Mesothelial cell of epicardium (in vitro differentiated cells): ENCODE measurements at regions not wholly inside any gene's neighbourhood (a gene's known extent, or its start where the extent isn't known, plus 50 kb on each side); places are given as distances from the start of the nearest gene placed in this dataset.

Experiments
- DNase-seq, 2 experiments: peaks; one replicate each; pipeline ENCODE4 v3.0.0; 2021; ENCODE audit warnings: low spot score in 2 of 2; ENCODE audit not compliant: unreplicated experiment in 2 of 2
- H3K27ac Mint-ChIP-seq: 2 replicates; pipeline ENCODE4 v1.8.0; 2021; ENCODE audit warnings: mixed read lengths
- H3K27me3 Mint-ChIP-seq: 2 replicates; pipeline ENCODE4 v1.8.0; 2021; ENCODE audit warnings: low read depth, mixed read lengths
- H3K36me3 Mint-ChIP-seq: 2 replicates; pipeline ENCODE4 v1.8.0; 2021; ENCODE audit warnings: mixed read lengths
- H3K4me1 Mint-ChIP-seq: 2 replicates; pipeline ENCODE4 v1.8.0; 2021; ENCODE audit warnings: mixed read lengths
- H3K4me3 Mint-ChIP-seq: 2 replicates; pipeline ENCODE4 v1.8.0; 2021; ENCODE audit warnings: mild to moderate bottlenecking, moderate library complexity, mixed read lengths
- H3K9me3 Mint-ChIP-seq: 2 replicates; pipeline ENCODE4 v1.8.0; 2021; ENCODE audit warnings: mixed read lengths
- CTCF ChIP-seq: fragments of 200-600 bp; sonication (generic); IDR thresholded peaks from one replicate; pipeline ENCODE4 v1.5.0; 2021; ENCODE audit warnings: antibody characterized with exemption; ENCODE audit not compliant: unreplicated experiment

GRCh38 chr13:26816881-26817280 is 56.3 kb upstream of the GPR12 start:
- Mint-ChIP-seq H3K36me3 (no peaks in the 10 kb centered on the region), H3K4me1 (peaks cover 2% of the 10 kb centered on the region), H3K9me3 (no peaks in the 10 kb centered on the region), H3K4me3 (no peak overlapping the region), H3K27ac (no peak overlapping the region), H3K27me3 (peaks cover 18% of the 10 kb centered on the region)
- no peak for TF ChIP-seq CTCF
- no peak for DNase-seq

GRCh38 chr13:26813980-26814348 is 53.4 kb upstream of the GPR12 start:
- Mint-ChIP-seq H3K36me3 (no peaks in the 10 kb centered on the region), H3K4me3 (no peak overlapping the region), H3K27ac (no peak overlapping the region), H3K4me1 (peaks cover 2% of the 10 kb centered on the region), H3K27me3 (peaks cover 34% of the 10 kb centered on the region), H3K9me3 (no peaks in the 10 kb centered on the region)
- DNase-seq = no peak
- no peak for TF ChIP-seq CTCF

DNA sequence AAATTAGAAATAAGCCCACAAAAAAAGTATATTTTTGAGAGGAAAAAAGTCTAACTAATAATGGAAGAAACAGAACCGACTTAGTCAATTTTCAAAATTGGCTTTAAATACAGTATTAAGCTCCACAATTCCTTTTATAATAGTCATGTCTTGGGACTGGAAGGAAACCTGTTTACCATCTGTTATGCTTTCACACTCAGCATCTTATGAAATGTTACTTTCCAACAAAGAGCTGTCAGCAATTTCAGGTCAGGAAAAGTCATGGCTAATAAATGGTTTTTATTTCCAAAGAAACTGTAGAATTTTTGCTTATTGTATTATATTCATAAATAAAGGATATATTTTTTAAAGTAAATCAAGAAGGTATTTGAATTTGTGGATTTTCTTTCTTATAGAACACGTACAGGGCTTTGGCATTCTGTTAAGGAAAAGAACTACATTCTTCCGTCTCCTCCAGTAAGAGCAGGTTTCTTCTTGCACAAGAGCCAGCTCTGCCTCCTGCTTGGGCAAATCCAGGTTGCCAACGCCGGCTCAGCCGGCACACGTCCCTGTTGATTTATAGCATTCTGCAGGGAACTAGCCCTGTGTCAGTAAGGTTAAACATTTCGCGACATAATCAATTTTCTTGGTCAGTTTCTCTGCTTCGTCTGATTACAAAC is 52.9 kb upstream of the GPR12 start:
- H3K9me3 Mint-ChIP-seq = no peaks in the 10 kb centered on the region
- peaks cover 39% of the 10 kb centered on the region for H3K27me3 Mint-ChIP-seq
- H3K4me3 Mint-ChIP-seq = no peak overlapping the region
- H3K36me3 Mint-ChIP-seq = no peaks in the 10 kb centered on the region
- no peak for TF ChIP-seq CTCF
- peaks cover 2% of the 10 kb centered on the region for H3K4me1 Mint-ChIP-seq
- H3K27ac Mint-ChIP-seq = no peak overlapping the region
- DNase-seq = no peak

DNA sequence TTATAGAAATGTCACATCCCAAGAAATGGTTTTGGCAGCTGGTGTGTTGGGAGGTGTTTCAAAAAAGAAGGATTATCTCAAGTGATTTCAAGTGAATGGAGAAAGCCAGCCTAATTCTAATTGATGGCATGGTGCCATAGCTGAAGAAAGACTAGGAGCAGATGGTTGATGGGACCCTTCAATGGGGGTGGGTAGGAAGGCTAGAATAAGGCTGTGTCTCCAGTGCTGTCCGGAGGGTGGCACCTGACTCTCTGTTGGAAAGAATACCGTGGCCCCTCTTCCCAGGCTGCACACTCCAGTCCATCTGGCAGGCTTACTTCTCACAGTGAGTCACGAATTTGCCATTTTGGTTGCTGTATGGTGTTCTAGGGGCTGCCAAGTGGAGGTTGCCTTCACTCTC is 51.0 kb upstream of the GPR12 start:
- no peak for DNase-seq
- no peak for TF ChIP-seq CTCF
- Mint-ChIP-seq H3K27me3 (peaks cover 50% of the 10 kb centered on the region), H3K27ac (no peak overlapping the region), H3K4me1 (peaks cover 2% of the 10 kb centered on the region), H3K4me3 (no peak overlapping the region), H3K36me3 (no peaks in the 10 kb centered on the region), H3K9me3 (peaks cover 11% of the 10 kb centered on the region)
